ENCODE measurements at regions not wholly inside any gene's neighbourhood (a gene's known extent, or its start where the extent isn't known, plus 50 kb on each side); places are given as distances from the start of the nearest gene placed in this dataset.

DNA sequence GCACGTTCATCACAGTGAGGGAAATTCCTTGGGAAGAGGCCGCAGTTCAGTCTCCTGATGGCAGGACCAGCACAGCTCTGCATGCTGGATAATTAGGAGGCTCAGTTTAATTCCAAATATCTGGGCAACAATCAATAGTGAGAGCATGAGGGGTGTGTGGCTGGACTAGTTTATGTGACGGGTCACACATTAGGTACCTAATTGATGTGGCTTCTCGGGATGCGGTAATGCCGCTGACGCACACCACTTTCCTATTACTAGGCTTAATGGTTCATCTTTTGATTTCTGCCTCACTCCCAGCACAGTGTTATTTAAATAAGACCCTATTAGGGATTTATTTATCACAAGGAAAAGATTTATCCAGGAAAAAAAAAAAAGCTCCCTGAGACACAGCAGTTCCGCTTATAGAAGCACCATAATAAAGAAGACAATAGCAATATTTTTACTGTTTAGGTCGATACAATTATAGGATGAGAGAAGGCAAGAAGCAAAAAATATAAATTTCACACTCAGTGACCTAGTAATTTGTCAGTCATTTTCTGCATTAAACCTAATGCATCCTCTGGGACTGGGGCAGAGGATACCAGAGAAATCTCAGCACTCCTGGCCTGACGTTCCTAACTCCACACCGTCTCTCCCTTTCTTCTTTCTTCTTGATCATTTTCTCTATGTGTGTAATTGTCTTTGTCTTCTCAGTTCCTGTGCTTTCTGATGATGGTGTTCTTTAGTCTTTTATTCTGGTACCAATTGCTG, 264.7 kb upstream of the SLC14A2 start:
- no peak for DNase-seq

DNA sequence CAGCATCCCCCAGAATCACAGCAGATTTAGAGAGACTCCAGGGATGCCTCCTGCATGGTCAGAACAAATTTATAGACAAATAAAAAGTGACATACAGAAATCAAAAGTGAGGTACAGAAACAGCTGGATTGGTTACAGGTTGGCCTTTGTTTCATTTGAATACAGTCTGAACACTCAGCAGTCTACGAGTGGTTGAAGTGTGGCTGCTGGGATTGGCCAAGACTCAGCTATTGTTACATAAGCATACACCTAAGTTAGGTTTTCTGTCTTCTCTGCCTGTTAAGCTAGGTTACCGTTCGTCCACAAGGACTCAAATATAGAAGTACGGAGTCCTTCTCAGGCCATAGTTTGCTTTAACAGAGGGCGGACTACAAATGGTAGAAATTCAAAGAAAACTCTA, 262.4 kb upstream of the SLC14A2 start:
- DNase-seq, result no peak

DNA sequence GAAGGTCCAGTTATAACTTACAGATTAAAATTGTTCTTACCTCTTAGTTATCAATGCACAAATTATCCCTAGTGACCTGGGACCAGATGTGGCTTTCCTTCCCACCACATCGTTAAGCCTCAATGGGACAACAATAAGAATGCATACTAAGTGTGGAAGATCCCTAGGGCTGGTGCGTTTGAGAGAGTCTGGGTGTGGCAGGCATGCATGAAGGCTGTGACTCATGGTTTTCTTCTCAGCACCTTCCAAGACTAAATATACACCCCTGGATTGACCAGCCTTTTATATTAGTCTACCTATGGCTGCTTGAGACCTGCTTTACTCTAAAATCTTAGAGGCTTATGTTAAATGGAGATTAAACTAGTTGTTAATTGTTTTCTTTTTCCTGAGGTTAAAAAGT, 261.7 kb upstream of the SLC14A2 start:
- DNase-seq, result no peak

DNA sequence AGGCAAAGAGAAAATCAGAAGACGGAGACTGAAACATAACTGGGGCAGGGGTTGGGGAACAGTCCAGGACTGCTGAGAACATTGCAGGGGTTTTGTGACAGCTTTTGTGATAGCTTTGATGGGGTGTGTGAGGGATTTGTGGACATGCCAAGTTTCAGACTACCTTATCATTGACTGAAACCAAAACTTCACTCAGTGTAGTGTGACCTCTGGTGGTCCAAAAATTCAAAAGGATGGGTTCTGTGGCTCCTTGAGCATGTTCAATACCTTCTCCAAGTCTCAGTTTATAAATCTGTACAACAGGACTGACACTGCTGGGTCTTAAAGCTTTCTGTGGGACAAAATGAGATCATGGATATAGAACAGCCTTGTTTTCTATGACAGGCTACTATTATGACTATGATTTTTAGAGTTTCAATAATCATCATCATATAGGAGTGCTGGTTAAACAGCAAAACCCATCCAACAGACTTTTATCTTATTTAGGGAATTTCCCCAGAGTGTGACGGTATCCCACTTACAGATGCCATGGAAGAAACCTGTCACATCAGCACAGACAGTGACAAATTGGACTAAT, 259.2 kb upstream of the SLC14A2 start:
- peak; percentile 23 for DNase-seq

DNA sequence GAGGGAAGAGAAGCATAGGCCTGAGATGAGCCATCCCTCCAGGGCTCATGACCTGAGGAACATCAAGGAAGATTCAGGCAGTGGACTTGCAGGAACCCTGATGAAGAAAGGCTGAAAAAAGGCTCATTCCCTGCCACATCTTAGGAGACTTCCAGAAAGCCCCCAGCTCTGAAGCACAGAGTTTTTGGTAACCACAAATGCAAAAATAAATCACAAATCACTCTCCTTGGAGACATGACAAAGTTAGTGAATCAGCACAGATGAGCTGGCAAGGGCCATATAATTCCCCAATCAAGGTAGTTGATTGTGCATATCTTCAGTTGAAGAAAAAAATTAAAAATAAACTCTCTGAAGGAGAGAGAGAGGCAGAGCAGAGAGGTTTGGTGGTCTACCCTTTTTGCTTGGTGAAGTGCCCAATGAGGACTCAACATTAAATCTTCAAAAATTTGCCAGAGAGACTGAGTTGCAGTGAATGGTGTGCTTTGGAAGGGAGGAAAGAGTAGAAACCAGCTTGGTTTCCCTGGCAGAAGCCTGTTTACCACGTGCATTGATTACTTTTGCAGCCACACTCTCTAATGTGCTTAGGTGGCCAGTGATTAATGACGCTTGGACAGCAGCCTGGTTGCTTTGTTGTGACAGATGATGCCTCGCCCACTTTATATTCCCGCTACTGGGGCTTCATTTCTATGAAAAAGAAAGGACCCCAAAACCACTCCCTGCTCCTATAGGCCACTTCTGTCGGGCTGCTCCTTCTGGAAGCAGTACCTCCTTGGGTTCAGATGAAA, 257.4 kb upstream of the SLC14A2 start:
- DNase-seq, result no peak

DNA sequence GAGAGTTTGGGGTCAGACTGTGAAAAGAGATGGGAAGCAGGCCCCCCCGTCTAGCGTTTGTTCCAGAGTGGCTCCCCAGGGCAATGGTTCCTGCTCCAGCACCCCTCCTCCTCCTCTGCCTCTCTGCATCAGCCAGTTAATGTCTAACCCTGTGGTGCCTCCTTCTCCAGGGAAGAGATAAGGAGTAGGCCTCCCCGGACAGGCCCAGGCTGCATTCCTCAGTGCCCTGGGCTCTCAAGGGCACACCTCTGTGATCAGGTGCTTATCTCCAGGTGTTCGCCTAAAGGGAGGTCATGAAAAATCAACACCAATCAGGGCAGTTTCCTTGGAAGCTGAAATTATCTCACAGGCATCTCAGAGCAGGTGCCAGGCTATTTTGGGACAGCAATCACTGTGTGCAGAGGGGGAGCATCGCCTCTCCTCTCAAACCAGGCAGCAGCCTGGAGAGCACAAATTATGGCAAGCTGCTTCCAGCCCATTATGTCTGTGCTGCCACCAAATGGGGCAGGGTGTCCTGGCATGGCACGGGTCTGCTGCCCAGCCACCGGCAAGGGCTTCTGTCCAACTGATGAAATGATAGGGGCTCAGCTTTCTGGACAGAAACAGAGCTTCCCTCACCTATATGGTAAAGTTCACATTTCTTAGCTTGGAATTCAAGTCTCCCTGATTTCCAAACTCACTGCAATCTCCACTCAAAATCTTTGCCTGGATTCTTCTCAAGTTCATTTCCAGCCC, 255.8 kb upstream of the SLC14A2 start:
- no peak for DNase-seq

DNA sequence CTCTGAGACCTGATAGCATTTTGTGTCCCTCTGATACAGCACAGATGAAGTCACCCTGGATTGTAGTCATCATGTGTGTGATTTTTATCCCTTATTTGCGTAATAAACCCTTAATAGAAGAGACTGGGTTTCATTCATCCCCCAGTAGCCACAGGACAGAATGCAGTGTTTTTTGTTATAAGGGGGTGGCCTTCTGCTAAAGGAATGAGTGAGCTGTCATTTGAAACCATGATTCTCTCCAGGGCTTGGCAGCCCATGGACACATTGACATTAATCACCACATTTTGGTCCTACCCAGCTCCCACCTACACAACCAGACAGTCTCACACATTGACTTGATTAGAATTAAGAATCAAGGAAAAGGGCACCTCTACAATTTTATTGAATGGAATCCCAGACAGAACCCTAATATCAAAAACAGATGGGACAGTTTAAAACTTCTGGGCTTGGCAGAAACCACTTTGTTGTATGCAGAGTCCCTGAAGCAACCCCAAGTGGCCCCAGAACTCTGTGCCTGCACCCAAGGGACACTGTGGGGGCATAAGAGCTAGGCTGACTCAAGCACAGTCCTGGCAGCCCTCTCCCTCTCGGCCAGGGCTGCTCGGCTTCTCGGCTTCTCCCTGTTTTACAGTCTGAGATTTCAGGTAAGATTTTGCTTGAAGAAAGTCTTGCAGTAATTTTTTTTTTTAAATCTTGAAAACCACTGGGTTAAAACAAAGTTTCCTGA, 254.0 kb upstream of the SLC14A2 start:
- no peak for DNase-seq

DNA sequence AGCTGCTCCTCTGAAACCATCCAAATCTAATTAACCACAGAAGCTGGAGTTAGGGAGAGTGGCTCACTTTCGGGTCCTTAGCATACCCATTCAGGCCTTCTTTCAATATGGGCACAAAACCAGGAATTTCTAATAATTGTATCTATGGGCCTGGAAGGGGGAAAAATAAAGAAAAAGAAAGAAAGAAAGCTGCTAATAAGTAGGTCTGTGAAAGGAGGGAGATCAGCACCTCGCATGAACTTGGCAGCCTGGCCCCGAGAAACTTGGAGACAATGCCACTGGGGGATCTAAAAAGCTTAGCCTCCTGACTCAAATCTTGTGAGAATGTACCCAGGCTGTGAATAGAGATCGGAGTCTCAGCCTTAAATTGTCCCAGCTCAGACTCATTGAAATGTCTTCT, 252.1 kb upstream of the SLC14A2 start:
- DNase-seq, result no peak

DNA sequence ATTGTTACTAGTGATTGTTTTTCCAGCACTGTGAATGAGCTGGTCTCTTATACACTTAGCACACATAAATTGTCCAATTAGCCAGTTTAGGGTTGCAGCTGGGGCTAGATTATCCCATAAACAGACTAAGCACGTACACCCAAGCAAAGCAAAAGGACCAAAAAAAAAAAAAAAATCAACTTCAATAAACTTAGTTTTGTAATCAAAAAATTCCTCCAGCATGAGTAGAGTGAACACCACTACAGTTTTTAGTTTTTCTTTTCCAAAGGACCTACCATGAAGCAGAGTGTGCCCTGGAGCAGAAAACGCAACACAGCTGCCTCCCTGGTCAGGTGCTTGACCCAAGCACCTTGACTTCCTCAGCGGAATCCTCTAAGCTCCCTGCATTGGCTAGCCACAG, 249.4 kb upstream of the SLC14A2 start:
- DNase-seq, result no peak

DNA sequence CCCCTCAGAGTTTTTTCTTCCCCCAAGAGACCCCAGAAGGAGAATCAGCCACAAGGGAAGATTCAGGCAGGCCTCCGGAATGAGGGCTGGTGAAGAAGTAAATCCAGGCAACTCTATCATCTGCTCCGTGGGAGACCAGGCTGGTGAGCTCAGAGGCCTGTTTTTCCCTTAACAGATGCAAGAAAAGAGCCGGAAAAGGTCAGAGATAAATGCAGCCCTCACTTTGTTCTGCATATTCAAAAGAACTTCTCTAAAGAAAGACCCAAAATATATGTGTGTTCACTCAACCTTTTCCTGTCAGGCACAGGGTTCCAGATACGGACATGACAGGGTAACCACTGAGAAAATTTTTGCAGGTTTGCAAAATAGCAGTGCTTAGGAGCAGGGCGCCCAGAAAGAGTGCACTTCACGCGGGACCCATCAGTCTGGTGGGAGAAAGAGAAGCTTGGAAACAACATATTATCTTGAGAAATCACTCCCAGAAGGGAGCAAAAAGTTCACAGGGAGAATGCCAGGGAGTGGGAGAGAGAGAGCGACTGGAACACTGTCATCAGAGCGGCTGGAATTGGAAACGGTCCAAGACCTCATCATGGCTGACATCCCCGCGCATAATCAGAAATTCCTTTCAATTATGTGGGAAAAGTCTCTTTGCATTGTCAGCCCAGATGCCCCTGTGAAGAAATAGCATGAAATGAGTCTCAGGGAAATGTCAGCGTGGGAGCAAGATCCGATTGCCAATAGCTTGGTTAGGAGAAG, 244.8 kb upstream of the SLC14A2 start:
- peak; percentile 67 for DNase-seq

DNA sequence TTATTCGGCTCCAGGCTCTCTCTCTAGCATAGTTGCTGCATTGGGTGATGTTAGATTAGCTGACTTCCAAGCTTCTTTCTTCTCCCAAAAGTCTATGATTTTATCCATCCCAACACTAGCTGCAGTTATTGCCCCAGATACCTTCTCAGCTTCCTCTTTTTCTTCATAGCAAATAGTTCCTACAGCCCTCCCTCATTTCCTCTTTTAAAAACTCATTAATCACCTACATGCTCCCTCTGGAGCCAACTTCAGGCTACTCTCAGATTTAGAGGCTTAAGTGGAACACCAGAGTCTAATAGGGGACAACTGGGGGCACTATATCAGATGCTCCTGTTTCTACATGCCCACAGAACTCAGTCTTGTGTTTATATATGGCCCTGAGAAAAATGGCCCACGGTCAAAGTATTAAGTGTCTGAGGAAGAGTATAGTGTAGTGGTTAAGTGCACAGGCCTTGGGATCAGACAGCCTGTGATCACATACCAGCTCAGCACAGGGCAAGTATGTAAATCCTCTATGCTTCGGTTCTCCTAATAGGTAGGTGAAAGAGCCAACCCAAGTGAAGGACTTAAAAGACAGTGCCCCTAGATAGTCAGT, 241.9 kb upstream of the SLC14A2 start:
- no peak for DNase-seq

DNA sequence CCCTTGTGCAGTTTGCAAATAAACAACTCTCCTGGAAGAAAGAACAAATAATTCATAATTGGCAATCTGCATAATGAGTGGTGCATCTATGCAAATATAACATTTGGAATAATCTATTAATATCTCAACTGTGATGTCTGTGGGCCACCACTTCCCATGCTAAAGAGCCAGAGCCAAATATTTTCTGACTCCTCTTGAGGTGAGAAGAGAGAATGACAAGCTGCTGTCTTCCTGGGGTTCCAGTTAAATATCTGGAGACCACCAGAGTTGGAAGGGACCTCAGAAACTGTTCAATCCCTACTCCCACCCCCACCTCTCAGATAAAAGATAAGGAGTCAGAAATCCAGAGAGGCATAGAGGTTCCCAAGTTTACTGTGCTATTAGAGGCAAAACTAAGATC, 241.0 kb upstream of the SLC14A2 start:
- no peak for DNase-seq

DNA sequence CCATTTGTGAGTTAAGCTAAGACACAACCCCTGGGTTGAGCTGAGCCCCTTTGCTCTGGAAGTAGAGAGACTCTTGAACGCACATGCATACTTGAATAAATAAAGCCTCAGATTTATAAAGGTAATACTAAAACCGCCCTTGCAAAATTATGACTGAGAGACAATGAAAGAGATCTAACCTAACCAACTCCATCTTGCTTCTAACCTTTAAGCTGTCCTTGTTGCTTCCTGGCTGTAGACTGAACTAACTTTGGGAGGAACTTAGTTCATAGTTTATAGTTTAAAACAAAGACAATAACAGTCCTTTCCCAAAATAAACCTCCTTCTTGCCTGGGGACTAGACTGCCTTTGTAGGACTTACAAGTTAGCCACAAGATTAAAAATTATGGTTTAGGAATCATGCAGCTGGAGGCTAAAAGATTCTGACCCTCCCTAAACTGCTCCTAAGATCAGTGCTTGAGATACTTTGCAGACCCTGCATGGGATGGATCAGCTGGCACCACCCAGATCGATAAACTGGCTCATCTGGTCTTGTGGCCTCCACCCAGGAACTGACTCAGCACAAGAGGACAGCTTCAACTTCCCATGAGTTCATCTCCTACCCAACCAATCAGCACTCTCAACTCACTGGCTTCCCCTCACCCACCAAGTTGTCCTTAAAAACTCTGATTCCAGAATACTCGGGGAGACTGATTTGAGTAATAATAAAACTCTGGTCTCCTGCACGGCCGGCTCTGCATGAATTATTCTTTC, 240.2 kb upstream of the SLC14A2 start:
- DNase-seq, result no peak

DNA sequence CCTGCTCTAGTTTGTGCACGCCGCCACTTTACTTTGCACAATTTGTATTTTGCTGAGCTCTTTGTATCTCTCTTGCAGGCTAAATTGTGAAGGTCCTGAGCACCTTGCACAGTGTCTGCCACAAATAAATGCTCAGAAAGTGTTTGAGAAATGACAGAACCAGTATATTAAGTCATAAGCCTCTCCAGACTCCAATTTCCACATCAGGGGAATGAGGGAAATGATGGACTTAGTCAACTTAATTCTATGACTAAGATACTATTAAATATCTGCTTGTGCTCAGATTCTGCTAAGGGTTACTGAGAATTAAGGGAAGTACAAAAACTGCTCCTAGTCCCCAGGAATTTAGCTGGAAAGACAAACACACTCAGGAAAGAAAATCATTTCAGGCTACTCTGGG, 239.1 kb upstream of the SLC14A2 start:
- DNase-seq, result no peak

DNA sequence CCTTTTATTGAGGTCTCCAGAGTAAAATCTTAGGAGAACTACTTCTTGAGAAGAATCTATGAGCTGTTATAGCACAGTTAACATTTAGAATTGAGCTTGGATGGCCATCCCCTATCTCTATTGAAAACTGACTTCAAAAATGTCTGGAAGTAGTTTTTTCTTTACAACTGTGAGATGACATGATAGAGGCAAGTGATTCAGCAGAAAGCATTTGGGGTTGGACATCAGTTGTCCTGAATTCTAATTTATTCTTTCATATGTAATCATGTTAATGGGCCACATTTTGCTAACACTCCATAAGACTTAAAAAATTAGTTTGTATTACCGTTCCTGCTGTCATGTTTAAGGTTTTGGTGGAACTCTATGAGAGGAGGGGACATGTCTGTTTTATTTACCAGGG, 237.0 kb upstream of the SLC14A2 start:
- DNase-seq, result no peak

DNA sequence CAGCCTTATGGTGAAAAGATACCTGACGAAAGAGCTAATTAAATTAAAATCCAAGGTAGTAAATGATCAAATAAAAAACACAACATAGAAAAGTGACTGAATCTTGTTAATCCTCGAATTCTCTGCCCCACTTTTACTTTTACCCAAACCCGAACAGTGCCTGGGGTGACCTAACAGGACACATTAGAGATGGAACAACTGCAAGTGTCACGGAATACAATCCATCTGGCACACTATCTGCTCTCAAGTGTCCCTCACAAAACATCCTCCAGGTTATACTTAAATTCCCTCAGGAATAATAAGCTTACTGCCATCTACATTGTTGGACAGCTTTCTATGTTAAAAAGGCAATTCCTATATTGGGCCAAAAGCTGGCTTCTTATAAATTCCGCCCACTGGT, 236.3 kb upstream of the SLC14A2 start:
- no peak for DNase-seq

DNA sequence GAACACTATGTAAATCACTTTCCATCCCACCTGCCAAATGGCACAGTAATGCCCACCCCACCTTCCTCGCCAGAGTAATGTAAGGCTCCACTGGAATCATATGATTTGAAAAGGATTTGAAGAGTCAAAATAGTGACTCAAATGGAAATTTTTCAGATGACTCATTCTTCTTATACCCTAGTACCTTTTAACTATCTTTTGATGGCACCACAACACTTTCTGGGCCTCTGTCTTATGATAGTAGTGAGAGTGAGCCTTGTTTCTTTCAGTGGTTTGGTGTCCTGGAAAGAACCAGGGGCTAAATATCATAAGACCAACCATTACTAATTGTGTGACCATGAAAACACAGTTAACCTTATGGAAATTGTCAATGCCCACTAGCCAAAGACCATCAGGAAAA, 235.4 kb upstream of the SLC14A2 start:
- no peak for DNase-seq

DNA sequence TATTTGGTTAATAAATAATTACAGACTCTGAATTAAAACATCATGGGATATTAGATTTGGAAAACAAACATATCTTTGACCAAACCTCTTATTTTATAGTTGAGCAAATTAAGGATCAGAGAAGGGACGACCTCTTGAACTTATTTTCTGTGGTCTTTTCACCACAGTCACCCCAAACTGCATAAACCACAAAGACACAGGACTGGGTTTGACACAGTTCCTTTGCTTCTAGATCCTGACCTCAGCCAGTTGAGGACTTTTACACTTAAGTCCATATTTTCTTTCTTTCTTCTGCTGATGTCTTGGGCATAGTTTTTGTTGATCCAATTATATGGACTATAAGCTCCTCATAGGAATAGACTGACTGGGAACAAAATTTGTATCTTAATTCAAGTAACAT, 234.0 kb upstream of the SLC14A2 start:
- DNase-seq, result no peak

DNA sequence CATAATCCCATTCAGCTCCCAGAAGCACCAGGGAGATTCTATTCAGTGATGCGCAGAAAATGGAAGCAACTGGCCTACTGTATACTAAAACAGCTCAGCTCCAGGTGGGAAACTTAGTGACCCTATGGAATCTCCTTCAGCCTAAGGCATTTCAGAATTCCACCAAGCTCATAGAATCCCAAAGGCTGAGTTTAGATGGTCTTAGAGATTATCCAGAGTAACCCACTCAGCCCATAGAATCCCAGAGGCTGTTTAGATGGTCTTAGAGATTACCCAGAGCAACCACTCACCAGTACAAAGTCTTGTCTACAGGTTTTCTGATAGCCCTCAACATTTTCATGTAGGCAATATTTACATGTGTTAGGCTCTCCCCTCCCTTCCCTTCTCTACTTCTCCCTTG, 232.0 kb upstream of the SLC14A2 start:
- DNase-seq, result no peak

DNA sequence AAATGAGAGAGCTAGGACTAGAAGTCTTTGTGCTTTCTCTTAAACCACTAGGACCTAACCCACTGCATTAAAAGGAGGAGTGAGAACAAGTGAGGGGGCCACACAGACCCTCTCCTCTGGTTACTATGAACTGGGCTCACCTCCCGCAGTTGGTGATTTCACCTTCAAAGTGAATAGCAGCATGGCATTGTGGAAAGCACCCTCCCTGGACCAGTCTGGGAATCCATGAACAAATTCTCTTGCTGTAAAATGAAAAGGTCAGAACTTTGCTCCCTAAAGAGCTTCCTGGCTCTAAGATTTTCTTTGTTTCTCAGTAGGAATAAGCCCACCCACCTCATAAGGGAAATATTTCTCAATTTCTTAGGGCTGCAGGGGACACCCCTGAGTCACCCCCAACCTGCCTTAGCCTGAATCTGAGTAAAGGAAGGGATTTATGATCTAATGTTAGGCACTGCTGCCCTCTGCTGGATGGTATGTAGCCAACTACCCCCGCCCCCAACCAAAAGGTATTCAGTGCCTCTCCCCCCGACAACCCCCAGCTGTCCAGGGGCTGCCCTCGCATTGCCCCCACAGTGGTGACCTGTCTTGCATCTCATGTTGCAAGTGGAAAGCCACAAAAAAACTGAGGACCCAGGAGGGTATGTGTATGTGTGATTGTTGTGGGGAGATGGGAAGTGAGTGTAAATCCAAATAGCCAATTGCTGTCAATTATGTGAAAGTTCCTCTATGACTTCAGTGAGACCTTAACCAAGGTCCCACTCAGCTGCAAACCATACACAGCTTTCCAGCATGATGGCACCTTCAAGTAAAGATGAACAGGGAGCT, 230.9 kb upstream of the SLC14A2 start:
- DNase-seq, result peak; percentile 87

Data from eye (tissue), 1 donor.